ENCODE measurements at regions not wholly inside any gene's neighbourhood (a gene's known extent, or its start where the extent isn't known, plus 50 kb on each side); places are given as distances from the start of the nearest gene placed in this dataset.

DNA sequence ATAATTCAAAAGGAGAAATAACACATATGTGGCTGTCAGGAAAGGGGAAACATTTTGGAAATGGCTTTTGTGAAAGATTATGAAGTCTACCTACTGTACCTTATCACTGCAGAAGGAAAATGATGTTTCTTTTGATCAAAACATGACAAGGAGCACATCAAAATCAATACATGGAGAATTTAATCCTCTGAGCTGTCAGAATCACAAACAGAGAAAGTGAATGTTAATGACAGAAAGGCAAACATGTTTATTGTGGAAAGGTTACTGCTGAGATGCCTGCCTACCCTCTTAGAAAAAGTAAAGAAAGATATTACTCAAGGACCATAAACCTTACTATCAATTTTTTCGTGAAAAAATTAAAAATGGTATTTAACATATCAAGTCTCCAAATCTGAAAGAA is 794.5 kb upstream of the GYPC start:
- Mint-ChIP-seq H3K27ac (no peak overlapping the region), H3K36me3 (ENCODE audit: low read depth) (no peaks in the 10 kb centered on the region), H3K4me3 (no peak overlapping the region), H3K4me1 (no peaks in the 10 kb centered on the region), H3K9me3 (no peaks in the 10 kb centered on the region), H3K27me3 (ENCODE audit: low read depth, poor library complexity) (peaks cover 4% of the 10 kb centered on the region)
- DNase-seq: no peak
- no peak for TF ChIP-seq CTCF (IDR thresholded peaks at IDR 0.05)

DNA sequence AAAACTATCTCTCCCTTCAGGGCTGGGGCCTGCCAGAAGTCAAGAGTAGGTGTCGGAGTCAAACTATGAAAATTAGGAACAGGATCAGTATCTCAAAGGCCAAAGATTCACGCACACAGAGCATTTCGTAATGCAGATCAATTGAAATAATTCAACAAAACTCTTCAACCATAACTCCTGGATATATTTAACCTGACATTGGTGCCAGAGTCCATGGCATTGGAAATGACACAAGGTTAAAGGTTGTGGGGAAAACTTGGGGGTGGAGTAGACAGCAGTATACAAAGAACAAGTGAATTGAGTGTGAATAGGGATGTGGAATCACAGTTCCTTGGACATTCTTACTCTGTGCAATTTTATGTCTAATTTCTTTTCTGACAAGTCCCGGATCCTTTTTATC is 788.0 kb upstream of the GYPC start:
- Mint-ChIP-seq H3K27ac (no peak overlapping the region), H3K9me3 (peaks cover 4% of the 10 kb centered on the region), H3K4me1 (no peaks in the 10 kb centered on the region), H3K36me3 (ENCODE audit: low read depth) (no peaks in the 10 kb centered on the region), H3K27me3 (ENCODE audit: low read depth, poor library complexity) (no peaks in the 10 kb centered on the region), H3K4me3 (no peak overlapping the region)
- no peak for TF ChIP-seq CTCF (IDR thresholded peaks at IDR 0.05)
- no peak for DNase-seq

- H3K27ac Mint-ChIP-seq: no peak overlapping the region
- H3K9me3 Mint-ChIP-seq: peaks cover 4% of the 10 kb centered on the region
- no peak overlapping the region for H3K4me3 Mint-ChIP-seq
Observed at GRCh38 chr2:125870264-125870663, 785.7 kb upstream of the GYPC start.

GRCh38 chr2:125870746-125871145 is 785.2 kb upstream of the GYPC start:
- Mint-ChIP-seq H3K4me3 (no peak overlapping the region), H3K9me3 (peaks cover 4% of the 10 kb centered on the region), H3K27me3 (ENCODE audit: low read depth, poor library complexity) (no peaks in the 10 kb centered on the region), H3K4me1 (no peaks in the 10 kb centered on the region), H3K27ac (no peak overlapping the region), H3K36me3 (ENCODE audit: low read depth) (no peaks in the 10 kb centered on the region)
- no peak for TF ChIP-seq CTCF (IDR thresholded peaks at IDR 0.05)
- DNase-seq: no peak

More at GRCh38 chr2:125870264-125870663, 785.7 kb upstream of the GYPC start:
- DNase-seq: no peak
- H3K36me3 Mint-ChIP-seq (ENCODE audit: low read depth): no peaks in the 10 kb centered on the region
- no peaks in the 10 kb centered on the region for H3K27me3 Mint-ChIP-seq (ENCODE audit: low read depth, poor library complexity)
- TF ChIP-seq CTCF (IDR thresholded peaks at IDR 0.05): no peak
- H3K4me1 Mint-ChIP-seq: no peaks in the 10 kb centered on the region

GRCh38 chr2:125874564-125874963 is 781.4 kb upstream of the GYPC start:
- DNase-seq: no peak
- Mint-ChIP-seq H3K27ac (no peak overlapping the region), H3K4me1 (no peaks in the 10 kb centered on the region), H3K9me3 (peaks cover 19% of the 10 kb centered on the region), H3K4me3 (no peak overlapping the region), H3K27me3 (ENCODE audit: low read depth, poor library complexity) (no peaks in the 10 kb centered on the region), H3K36me3 (ENCODE audit: low read depth) (no peaks in the 10 kb centered on the region)
- no peak for TF ChIP-seq CTCF (IDR thresholded peaks at IDR 0.05)

DNA sequence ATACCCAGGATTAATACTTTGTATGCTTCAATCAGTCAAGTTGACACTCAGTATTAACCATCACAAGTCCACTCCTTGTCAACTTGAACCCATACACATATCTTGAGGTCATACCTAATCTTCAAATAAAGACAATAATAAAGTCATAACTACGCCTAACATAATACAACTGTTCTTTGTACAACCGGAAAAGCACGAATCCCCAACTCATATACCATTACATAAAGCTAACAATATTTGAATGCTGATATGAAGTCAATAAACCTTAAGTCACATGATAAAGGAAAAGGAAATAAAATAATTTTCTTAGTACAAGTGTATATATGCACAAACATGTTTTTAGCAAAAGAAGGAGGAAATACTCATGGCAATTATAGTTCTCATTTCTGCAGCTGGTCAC is 770.6 kb upstream of the GYPC start:
- Mint-ChIP-seq H3K9me3 (peaks cover 37% of the 10 kb centered on the region), H3K27me3 (ENCODE audit: low read depth, poor library complexity) (no peaks in the 10 kb centered on the region), H3K4me3 (no peak overlapping the region), H3K36me3 (ENCODE audit: low read depth) (peaks cover 7% of the 10 kb centered on the region), H3K27ac (no peak overlapping the region), H3K4me1 (no peaks in the 10 kb centered on the region)
- DNase-seq: no peak
- no peak for TF ChIP-seq CTCF (IDR thresholded peaks at IDR 0.05)

Data from nephron progenitor cell (in vitro differentiated cells).